Upper lobe of right lung (tissue), 1 donor: ENCODE measurements at regions not wholly inside any gene's neighbourhood (a gene's known extent, or its start where the extent isn't known, plus 50 kb on each side); places are given as distances from the start of the nearest gene placed in this dataset.

Source experiments
- ATAC-seq: fragments of 200-7000 bp; cut with Tn5 transposase; one replicate; pipeline ENCODE4 v1.9.1; 2020; ENCODE audit warnings: mild to moderate bottlenecking, moderate library complexity
- DNase-seq: peaks from one replicate; pipeline ENCODE4 v3.0.0-alpha.2; 2020
- H3K27ac ChIP-seq: fragments of 200-600 bp; one replicate; pipeline ENCODE4 v1.8.0; 2022
- H3K27me3 ChIP-seq: fragments of 200-600 bp; one replicate; pipeline ENCODE4 v1.8.0; 2022; ENCODE audit warnings: mild to moderate bottlenecking
- H3K36me3 ChIP-seq: fragments of 200-600 bp; one replicate; pipeline ENCODE4 v1.8.0; 2022
- H3K4me1 ChIP-seq: fragments of 200-600 bp; one replicate; pipeline ENCODE4 v1.8.0; 2022
- H3K4me3 ChIP-seq: fragments of 200-600 bp; one replicate; pipeline ENCODE4 v1.8.0; 2022; ENCODE audit warnings: mild to moderate bottlenecking
- H3K9me3 ChIP-seq: fragments of 200-600 bp; one replicate; pipeline ENCODE4 v1.8.0; 2022
- CTCF ChIP-seq: fragments of 200-600 bp; IDR thresholded peaks from one replicate; pipeline ENCODE4 v1.8.0; 2022; ENCODE audit warnings: antibody characterized with exemption
- intact Hi-C: fragments of 100-400 bp; cut with DNase I; formaldehyde crosslinking; loops from one replicate; pipeline ENCODE4 v1.11.0; 2022
- donor health status: DM: no; HTN: yes; CAD: no; lungs with severe emphysema.

- ATAC-seq = no peak
- H3K27ac ChIP-seq = no peak overlapping the region
- no peaks in the 10 kb centered on the region for H3K36me3 ChIP-seq
- no peaks in the 10 kb centered on the region for H3K4me1 ChIP-seq
- DNase-seq = no peak
- H3K27me3 ChIP-seq = no peaks in the 10 kb centered on the region
- no peak overlapping the region for H3K4me3 ChIP-seq
- H3K9me3 ChIP-seq = no peaks in the 10 kb centered on the region
- TF ChIP-seq CTCF = no peak
- intact Hi-C loops = no loop called here
These were observed 312.3 kb upstream of the E2F7 start for GRCh38 chr12:77377622-77378021.

GRCh38 chr12:77377116-77377515 is 311.7 kb upstream of the E2F7 start:
- Histone ChIP-seq H3K27me3 (no peaks in the 10 kb centered on the region), H3K27ac (no peak overlapping the region), H3K4me1 (no peaks in the 10 kb centered on the region), H3K4me3 (no peak overlapping the region), H3K9me3 (no peaks in the 10 kb centered on the region), H3K36me3 (no peaks in the 10 kb centered on the region)
- no peak for TF ChIP-seq CTCF
- DNase-seq (no peak), ATAC-seq (no peak)
- intact Hi-C loops = no loop called here

- intact Hi-C loops = no loop called here
- H3K27me3 ChIP-seq = no peaks in the 10 kb centered on the region
- no peaks in the 10 kb centered on the region for H3K36me3 ChIP-seq
- no peak overlapping the region for H3K27ac ChIP-seq
- ATAC-seq (no peak), DNase-seq (no peak)
- no peaks in the 10 kb centered on the region for H3K9me3 ChIP-seq
- TF ChIP-seq CTCF = no peak
- H3K4me1 ChIP-seq = no peaks in the 10 kb centered on the region
- no peak overlapping the region for H3K4me3 ChIP-seq
These were observed 309.3 kb upstream of the E2F7 start for GRCh38 chr12:77374673-77375072.

- Histone ChIP-seq H3K36me3 (no peaks in the 10 kb centered on the region), H3K27ac (no peak overlapping the region), H3K4me3 (no peak overlapping the region), H3K9me3 (no peaks in the 10 kb centered on the region), H3K4me1 (no peaks in the 10 kb centered on the region), H3K27me3 (no peaks in the 10 kb centered on the region)
- DNase-seq (no peak), ATAC-seq (no peak)
- TF ChIP-seq CTCF = no peak
- intact Hi-C loops = no loop called here
These were observed 307.1 kb upstream of the E2F7 start for GRCh38 chr12:77372494-77372893.

- Histone ChIP-seq H3K27ac (no peak overlapping the region), H3K4me1 (no peaks in the 10 kb centered on the region), H3K9me3 (no peaks in the 10 kb centered on the region), H3K36me3 (no peaks in the 10 kb centered on the region), H3K27me3 (no peaks in the 10 kb centered on the region), H3K4me3 (no peak overlapping the region)
- ATAC-seq (peak; percentile 41), DNase-seq (no peak)
- intact Hi-C loops = no loop called here
- TF ChIP-seq CTCF = no peak
These were observed 306.7 kb upstream of the E2F7 start for GRCh38 chr12:77372026-77372425.

GRCh38 chr12:77368379-77368778 is 303.0 kb upstream of the E2F7 start:
- H3K27ac ChIP-seq = no peak overlapping the region
- no peak for DNase-seq
- no peaks in the 10 kb centered on the region for H3K27me3 ChIP-seq
- H3K4me1 ChIP-seq = no peaks in the 10 kb centered on the region
- no peak for ATAC-seq
- no peaks in the 10 kb centered on the region for H3K9me3 ChIP-seq
- no peaks in the 10 kb centered on the region for H3K36me3 ChIP-seq
- intact Hi-C loops = no loop called here
- TF ChIP-seq CTCF = no peak
- no peak overlapping the region for H3K4me3 ChIP-seq
